SK-N-SH (cell line): ENCODE measurements at regions not wholly inside any gene's neighbourhood (a gene's known extent, or its start where the extent isn't known, plus 50 kb on each side); places are given as distances from the start of the nearest gene placed in this dataset.

Experiments used
- CTCF ChIA-PET: fragments of 300-600, 350-600 bp; formaldehyde crosslinking; extraction: SDS; loops from one replicate; lab custom pipeline; 2021; lab: Yijun Ruan, JAX
- POLR2A ChIA-PET: fragments of 350-600 bp; sonication (Branson Sonifier 250); formaldehyde crosslinking; extraction: SDS; loops from one replicate; lab custom pipeline; 2020; ENCODE audit warnings: antibody characterized with exemption, inconsistent platforms; lab: Yijun Ruan, JAX
- DNase-seq: peaks from one replicate; pipeline ENCODE4 v3.0.0; 2012
- H2AFZ ChIP-seq: fragments of 200-600 bp; sonication (generic); 2 replicates; pipeline ENCODE4 v1.8.1; 2016; ENCODE audit warnings: antibody characterized with exemption, mild to moderate bottlenecking, low read depth
- H3F3A ChIP-seq: fragments of 200-600 bp; sonication (generic); replicated peaks from 2 replicates; pipeline ENCODE3; 2016; ENCODE audit warnings: antibody characterized with exemption, mild to moderate bottlenecking; ENCODE audit not compliant: insufficient read depth
- H3K27ac ChIP-seq, 2 experiments: fragments of 200-500 bp in 1 of 2; fragments of 200-600 bp in 1 of 2; sonication (Bioruptor generic) in 1 of 2; sonication (generic), shearing (Covaris generic) in 1 of 2; 2 replicates each; pipeline versions ENCODE4 v1.5.1 to v1.6.1; 2014 to 2016; ENCODE audit warnings: low read depth in 2 of 2, inconsistent platforms in 1 of 2, low read length in 1 of 2, mild to moderate bottlenecking in 1 of 2, mixed read lengths in 1 of 2
- H3K27me3 ChIP-seq: fragments of 200-600 bp; sonication (generic), shearing (Covaris generic); 2 replicates; pipeline ENCODE4 v1.6.1; 2016; ENCODE audit warnings: mixed run types; ENCODE audit not compliant: insufficient read depth
- H3K36me3 ChIP-seq, 2 experiments: fragments of 200-500 bp in 1 of 2; fragments of 200-600 bp in 1 of 2; sonication (Bioruptor generic) in 1 of 2; sonication (generic) in 1 of 2; replicated peaks in 1 of 2; 2 replicates each; pipeline versions ENCODE3 to v1.5.1; 2014 to 2016; ENCODE audit warnings: low read length in 1 of 2, mild to moderate bottlenecking in 1 of 2; ENCODE audit not compliant: insufficient read depth in 2 of 2, control insufficient read depth in 1 of 2
- H3K4me1 ChIP-seq, 2 experiments: fragments of 200-500 bp in 1 of 2; fragments of 200-600 bp in 1 of 2; sonication (Bioruptor generic) in 1 of 2; sonication (generic), shearing (Covaris generic) in 1 of 2; 2 replicates each; pipeline versions ENCODE4 v1.5.1 to v1.6.1; 2014 to 2016; ENCODE audit warnings: low read depth in 1 of 2, low read length in 1 of 2, mixed run types in 1 of 2; ENCODE audit not compliant: insufficient read depth in 2 of 2, control insufficient read depth in 1 of 2
- H3K4me2 ChIP-seq: fragments of 200-600 bp; sonication (generic), shearing (Covaris generic); 2 replicates; pipeline ENCODE4 v1.6.1; 2017; ENCODE audit warnings: mixed run types
- H3K4me3 ChIP-seq, 2 experiments: fragments of 200-500 bp in 1 of 2; fragments of 200-600 bp in 1 of 2; sonication (Bioruptor generic) in 1 of 2; sonication (generic), shearing (Covaris generic) in 1 of 2; 2 replicates each; pipeline versions ENCODE4 v1.5.1 to v1.8.1; 2014 to 2016; ENCODE audit warnings: low read depth in 2 of 2, inconsistent platforms in 1 of 2, low read length in 1 of 2, mild to moderate bottlenecking in 1 of 2, mixed read lengths in 1 of 2, moderate library complexity in 1 of 2
- H3K79me2 ChIP-seq: fragments of 200-600 bp; sonication (generic); 2 replicates; pipeline ENCODE4 v1.8.1; 2017; ENCODE audit warnings: mild to moderate bottlenecking; ENCODE audit not compliant: insufficient read depth
- H3K9ac ChIP-seq: fragments of 200-600 bp; sonication (generic); 2 replicates; pipeline ENCODE4 v1.6.1; 2017; ENCODE audit warnings: mixed run types
- H3K9me2 ChIP-seq: fragments of 200-600 bp; sonication (generic); 2 replicates; pipeline ENCODE4 v1.6.1; 2017; ENCODE audit warnings: mixed run types
- H3K9me3 ChIP-seq: fragments of 200-600 bp; sonication (generic); 2 replicates; pipeline ENCODE4 v1.6.1; 2017; ENCODE audit warnings: mixed run types, mild to moderate bottlenecking, moderate library complexity
- H4K20me1 ChIP-seq: fragments of 200-600 bp; sonication (generic); 2 replicates; pipeline ENCODE4 v1.6.1; 2017; ENCODE audit warnings: mild to moderate bottlenecking, mixed run types; ENCODE audit not compliant: insufficient read depth
- EP300 ChIP-seq, 2 experiments: IDR thresholded peaks; 2 replicates each; pipeline versions ENCODE4 v1.4.0 to v1.6.1; 2012; ENCODE audit warnings: borderline replicate concordance in 1 of 2, low read depth in 1 of 2, low read length in 1 of 2
- FOSL2 ChIP-seq: IDR thresholded peaks from 2 replicates; pipeline ENCODE4 v1.4.0; 2012; ENCODE audit warnings: low read depth, mild to moderate bottlenecking, moderate library complexity, borderline replicate concordance
- GATA2 ChIP-seq: sonication (generic); formaldehyde crosslinking; IDR thresholded peaks from 2 replicates; pipeline ENCODE4 v1.5.0; 2020; ENCODE audit warnings: mild to moderate bottlenecking, missing genetic modification reagents
- IRF3 ChIP-seq: fragments of 150-350 bp; IDR thresholded peaks from 2 replicates; pipeline ENCODE4 v1.6.1; 2016; ENCODE audit warnings: mild to moderate bottlenecking, low read depth, low read length
- NFIC ChIP-seq: IDR thresholded peaks from 2 replicates; pipeline ENCODE4 v1.4.0; 2012; ENCODE audit warnings: borderline replicate concordance
- RAD21 ChIP-seq: IDR thresholded peaks from 2 replicates; pipeline ENCODE4 v1.6.1; 2012; ENCODE audit warnings: mild to moderate bottlenecking, low read length
- RFX5 ChIP-seq: IDR thresholded peaks from 2 replicates; pipeline ENCODE4 v1.6.1; 2012; ENCODE audit warnings: mild to moderate bottlenecking, improper control_type of control experiment, low read length
- SIN3A ChIP-seq: IDR thresholded peaks from 2 replicates; pipeline ENCODE4 v1.6.1; 2012; ENCODE audit warnings: low read depth, mild to moderate bottlenecking, low read length, moderate library complexity, borderline replicate concordance
- TEAD4 ChIP-seq: IDR thresholded peaks from 2 replicates; pipeline ENCODE4 v1.4.0; 2012; ENCODE audit warnings: mild to moderate bottlenecking, borderline replicate concordance; ENCODE audit not compliant: insufficient read depth
- YY1 ChIP-seq: IDR thresholded peaks from 2 replicates; pipeline ENCODE4 v1.4.0; 2012; ENCODE audit warnings: low read depth, mild to moderate bottlenecking
- WGBS: methylation state at CpG from one replicate; pipeline ENCODE4 v1.1.6; 2017; ENCODE audit warnings: low lambda C conversion rate; 5-methylcytosine and 5-hydroxymethylcytosine counted together
- TF ChIP-seq, protein P1 (sequence below): fragments of 150-350 bp; IDR thresholded peaks from 2 replicates; pipeline ENCODE4 v1.6.1; 2017; ENCODE audit warnings: antibody characterized with exemption, low read length, low read depth, borderline replicate concordance
- TF ChIP-seq, protein P2 (sequence below): IDR thresholded peaks from 2 replicates; pipeline ENCODE4 v1.4.0; 2012; ENCODE audit warnings: low read depth, borderline replicate concordance
- TF ChIP-seq, protein P3 (sequence below): IDR thresholded peaks from 2 replicates; pipeline ENCODE4; 2012
- TF ChIP-seq, protein P4 (sequence below): IDR thresholded peaks from 2 replicates; pipeline ENCODE4 v1.4.0; 2012; ENCODE audit warnings: low read depth, borderline replicate concordance

DNA sequence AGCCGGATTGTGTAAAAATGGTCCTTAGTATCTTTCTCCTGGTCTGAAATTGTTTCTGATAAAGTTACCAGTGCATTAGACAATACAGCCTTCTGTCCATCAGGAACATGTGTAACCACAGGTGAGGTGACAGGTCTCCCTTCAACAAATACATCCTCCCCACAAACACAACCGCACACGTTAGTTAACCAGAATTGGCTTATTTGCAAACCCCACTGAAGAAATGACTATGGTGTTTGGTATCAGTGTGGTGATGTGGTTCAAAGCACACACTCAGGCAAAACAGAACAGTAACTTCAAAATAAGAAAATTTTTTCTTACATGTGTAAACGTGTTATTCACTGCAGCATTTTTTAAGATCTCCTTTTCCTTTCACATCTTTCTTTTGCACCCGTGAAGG, 517.2 kb upstream of the NR5A2 start:
- Histone ChIP-seq H3K79me2 (no peaks in the 10 kb centered on the region), H3K4me3 (no peak overlapping the region), H4K20me1 (no peaks in the 10 kb centered on the region), H3K27me3 (no peaks in the 10 kb centered on the region), H3K4me1 (peaks cover 0 to 3% of the 10 kb centered on the region in 2 experiments; a peak in 2 of 4 replicates), H3K9me3 (no peaks in the 10 kb centered on the region), H3K27ac (no peak overlapping the region), H3K9me2 (no peaks in the 10 kb centered on the region), H2AFZ (no peak overlapping the region), H3F3A (no peaks in the 10 kb centered on the region), H3K36me3 (no peaks in the 10 kb centered on the region), H3K4me2 (no peak overlapping the region), H3K9ac (no peak overlapping the region)
- TF ChIP-seq, protein P1, sequence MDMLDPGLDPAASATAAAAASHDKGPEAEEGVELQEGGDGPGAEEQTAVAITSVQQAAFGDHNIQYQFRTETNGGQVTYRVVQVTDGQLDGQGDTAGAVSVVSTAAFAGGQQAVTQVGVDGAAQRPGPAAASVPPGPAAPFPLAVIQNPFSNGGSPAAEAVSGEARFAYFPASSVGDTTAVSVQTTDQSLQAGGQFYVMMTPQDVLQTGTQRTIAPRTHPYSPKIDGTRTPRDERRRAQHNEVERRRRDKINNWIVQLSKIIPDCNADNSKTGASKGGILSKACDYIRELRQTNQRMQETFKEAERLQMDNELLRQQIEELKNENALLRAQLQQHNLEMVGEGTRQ = no peak
- TF ChIP-seq RAD21 = no peak
- DNase-seq = no peak
- WGBS = 68% methylated on average over 5 of the region's 5 CpGs
- POLR2A ChIA-PET = no interaction called here
- CTCF ChIA-PET = no interaction called here

GRCh38 chr1:199512037-199512710, 515.3 kb upstream of the NR5A2 start:
- no peak overlapping the region for H3K4me3 ChIP-seq
- no peak for DNase-seq
- no peaks in the 10 kb centered on the region for H3K9me3 ChIP-seq
- H3K36me3 ChIP-seq = no peaks in the 10 kb centered on the region
- no peak overlapping the region for H3K27ac ChIP-seq
- H4K20me1 ChIP-seq = no peaks in the 10 kb centered on the region
- WGBS = 70% methylated on average over 6 of the region's 6 CpGs
- H3K9me2 ChIP-seq = no peaks in the 10 kb centered on the region
- no peak overlapping the region for H3K9ac ChIP-seq
- H2AFZ ChIP-seq = no peak overlapping the region
- ChIA-PET CTCF (no interaction called here), POLR2A (no interaction called here)
- H3F3A ChIP-seq = no peaks in the 10 kb centered on the region
- no peak overlapping the region for H3K4me2 ChIP-seq
- TF ChIP-seq RFX5 (no peak), FOSL2 (no peak), TEAD4 (no peak), SIN3A (no peak), GATA2 (CRISPR knock-in tag) (no peak), NFIC (no peak), YY1 (no peak), IRF3 (no peak), EP300 (IDR thresholded peaks at IDR 0.05; ENCODE audit: borderline replicate concordance in 1 of 2, low read depth in 1 of 2, low read length in 1 of 2) (no peak)
- TF ChIP-seq, protein P1 = no peak
- TF ChIP-seq, protein P2, sequence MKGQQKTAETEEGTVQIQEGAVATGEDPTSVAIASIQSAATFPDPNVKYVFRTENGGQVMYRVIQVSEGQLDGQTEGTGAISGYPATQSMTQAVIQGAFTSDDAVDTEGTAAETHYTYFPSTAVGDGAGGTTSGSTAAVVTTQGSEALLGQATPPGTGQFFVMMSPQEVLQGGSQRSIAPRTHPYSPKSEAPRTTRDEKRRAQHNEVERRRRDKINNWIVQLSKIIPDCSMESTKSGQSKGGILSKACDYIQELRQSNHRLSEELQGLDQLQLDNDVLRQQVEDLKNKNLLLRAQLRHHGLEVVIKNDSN = no peak
- TF ChIP-seq, protein P3, sequence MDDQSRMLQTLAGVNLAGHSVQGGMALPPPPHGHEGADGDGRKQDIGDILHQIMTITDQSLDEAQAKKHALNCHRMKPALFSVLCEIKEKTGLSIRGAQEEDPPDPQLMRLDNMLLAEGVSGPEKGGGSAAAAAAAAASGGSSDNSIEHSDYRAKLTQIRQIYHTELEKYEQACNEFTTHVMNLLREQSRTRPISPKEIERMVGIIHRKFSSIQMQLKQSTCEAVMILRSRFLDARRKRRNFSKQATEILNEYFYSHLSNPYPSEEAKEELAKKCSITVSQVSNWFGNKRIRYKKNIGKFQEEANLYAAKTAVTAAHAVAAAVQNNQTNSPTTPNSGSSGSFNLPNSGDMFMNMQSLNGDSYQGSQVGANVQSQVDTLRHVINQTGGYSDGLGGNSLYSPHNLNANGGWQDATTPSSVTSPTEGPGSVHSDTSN = no peak
- TF ChIP-seq, protein P4, sequence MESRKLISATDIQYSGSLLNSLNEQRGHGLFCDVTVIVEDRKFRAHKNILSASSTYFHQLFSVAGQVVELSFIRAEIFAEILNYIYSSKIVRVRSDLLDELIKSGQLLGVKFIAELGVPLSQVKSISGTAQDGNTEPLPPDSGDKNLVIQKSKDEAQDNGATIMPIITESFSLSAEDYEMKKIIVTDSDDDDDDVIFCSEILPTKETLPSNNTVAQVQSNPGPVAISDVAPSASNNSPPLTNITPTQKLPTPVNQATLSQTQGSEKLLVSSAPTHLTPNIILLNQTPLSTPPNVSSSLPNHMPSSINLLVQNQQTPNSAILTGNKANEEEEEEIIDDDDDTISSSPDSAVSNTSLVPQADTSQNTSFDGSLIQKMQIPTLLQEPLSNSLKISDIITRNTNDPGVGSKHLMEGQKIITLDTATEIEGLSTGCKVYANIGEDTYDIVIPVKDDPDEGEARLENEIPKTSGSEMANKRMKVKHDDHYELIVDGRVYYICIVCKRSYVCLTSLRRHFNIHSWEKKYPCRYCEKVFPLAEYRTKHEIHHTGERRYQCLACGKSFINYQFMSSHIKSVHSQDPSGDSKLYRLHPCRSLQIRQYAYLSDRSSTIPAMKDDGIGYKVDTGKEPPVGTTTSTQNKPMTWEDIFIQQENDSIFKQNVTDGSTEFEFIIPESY = no peak
- no peaks in the 10 kb centered on the region for H3K27me3 ChIP-seq
- H3K79me2 ChIP-seq = no peaks in the 10 kb centered on the region
- peaks cover 0 to 3% of the 10 kb centered on the region in 2 experiments; a peak in 2 of 4 replicates for H3K4me1 ChIP-seq
